RPMI7951 (cell line): ENCODE measurements at regions not wholly inside any gene's neighbourhood (a gene's known extent, or its start where the extent isn't known, plus 50 kb on each side); places are given as distances from the start of the nearest gene placed in this dataset.

Experiments used
- DNase-seq: peaks from one replicate; pipeline ENCODE4 v3.0.0-alpha.2; 2012; ENCODE audit warnings: low read depth

DNA sequence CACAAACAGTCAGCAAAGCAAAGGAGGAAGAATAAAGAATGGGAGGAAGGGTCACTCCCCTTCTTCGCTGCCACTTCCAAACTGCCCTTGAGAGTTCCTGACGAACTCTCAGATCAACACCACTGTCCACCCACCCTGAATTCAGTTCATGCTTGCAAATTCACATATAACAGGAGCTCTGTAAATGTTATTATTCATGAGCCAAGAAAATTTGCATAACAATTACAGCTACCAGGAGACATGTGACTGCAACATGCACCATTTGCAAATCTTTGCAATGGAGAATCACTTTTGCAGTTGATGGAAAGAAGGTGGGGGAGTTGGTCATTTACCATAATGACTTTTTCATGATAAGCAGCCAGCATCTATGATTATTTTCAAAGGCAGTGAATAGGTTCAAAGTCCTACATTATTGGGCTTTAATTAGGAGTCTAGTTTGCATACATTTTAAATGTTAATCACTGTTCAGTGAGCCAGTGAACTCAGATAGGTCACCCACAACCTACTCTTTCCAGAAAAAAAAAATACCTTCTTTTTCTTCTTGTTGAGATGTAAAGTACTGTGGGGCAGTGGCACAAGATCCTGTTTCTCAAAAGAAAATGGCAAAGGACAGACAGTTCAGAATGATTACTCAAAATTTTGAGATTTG, 149.7 kb downstream of the CAAP1 start:
- no peak for DNase-seq

DNA sequence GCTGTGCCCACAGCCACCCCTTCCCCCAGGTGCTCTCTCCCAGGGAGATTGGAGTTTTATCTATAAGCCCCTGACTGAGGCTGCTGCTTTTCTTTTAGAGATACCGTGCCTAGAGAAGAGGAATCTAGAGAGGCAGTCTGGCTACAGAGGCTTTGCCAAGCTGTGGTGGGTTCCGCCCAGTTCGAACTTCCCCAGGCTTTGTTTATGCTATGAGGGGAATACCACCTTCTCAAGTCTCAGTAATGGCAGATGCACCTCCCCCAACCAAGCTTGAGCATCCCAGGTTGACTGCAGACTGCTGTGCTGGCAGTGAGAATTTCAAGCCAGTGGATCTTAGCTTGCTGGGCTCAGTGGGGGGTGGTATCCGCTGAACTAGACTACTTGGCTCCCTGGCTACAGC, 157.4 kb downstream of the CAAP1 start:
- no peak for DNase-seq

DNA sequence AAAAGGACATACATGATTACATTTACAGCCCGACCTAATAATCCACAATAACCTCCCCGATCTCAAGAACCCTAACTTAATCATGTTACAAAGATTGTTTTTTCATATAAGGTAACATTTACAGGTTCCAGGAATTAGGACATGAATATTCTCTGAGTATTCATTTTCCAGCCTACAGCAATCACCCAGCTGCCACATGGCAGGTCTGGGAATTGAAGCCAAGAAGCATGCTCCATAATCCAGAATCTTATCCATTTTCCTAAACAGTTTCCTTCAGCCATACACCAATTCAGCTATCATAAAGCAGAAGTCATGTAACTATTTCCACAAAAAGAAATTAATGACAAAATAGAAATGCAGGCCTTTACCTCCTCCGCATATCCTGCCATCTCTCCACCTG, 163.4 kb downstream of the CAAP1 start:
- no peak for DNase-seq

DNA sequence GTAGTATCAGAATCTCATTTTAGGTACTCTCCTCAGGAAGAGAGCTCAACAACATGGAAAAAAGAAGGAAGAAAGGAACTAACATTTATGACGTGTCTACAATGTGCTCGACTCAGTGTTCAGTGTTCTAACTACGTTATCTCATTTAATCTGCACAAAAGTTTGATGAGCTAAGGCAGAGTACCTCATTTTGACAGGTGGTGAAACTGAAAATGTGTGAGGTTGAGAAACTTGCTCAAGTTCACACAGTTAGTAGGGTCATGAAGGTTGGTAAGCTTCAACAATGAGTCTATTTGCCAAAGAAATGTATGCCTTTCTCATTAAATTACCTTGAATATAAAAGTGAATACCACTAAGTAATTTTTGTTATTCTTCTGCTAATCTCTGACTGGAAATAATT, 165.1 kb downstream of the CAAP1 start:
- no peak for DNase-seq

DNA sequence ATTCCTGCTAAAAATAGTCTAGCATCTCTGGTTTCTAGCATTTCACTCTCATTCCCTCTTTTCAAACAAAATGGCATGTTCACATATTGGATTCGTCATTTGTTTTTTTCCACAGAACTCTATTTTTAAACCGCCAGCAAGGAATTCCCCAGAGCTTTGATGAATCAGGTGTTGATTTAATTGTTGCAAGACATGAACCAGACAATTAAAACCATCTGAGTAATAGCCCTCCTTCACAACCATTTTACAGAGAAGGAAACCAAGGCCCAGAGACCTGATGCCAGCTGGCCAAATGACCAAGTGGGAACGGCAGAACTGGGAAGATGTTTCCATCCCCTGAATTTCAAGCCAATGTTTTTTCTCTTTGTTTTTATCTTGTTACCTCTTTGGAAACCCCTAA, 167.0 kb downstream of the CAAP1 start:
- peak; percentile 50 for DNase-seq

DNA sequence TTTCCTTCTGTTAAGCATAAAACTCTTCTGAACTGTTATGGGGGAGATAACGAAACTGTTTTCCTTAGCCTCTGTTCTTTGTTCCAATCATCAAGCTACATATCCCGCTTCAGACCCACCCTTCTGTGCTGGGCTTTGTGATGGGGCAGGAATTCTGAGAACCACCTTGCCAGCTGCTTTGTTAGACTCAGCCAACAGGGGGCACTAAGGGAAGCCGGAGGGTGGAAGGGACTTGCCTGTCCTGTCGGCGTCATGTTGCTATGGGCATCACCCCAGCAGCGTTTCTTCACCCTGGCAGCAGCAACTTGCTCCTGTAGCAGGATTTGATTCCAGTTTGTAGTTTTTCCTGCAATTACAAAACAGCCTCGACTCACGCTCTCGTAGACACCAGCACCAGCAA, 169.1 kb downstream of the CAAP1 start:
- DNase-seq: peak; percentile 69

DNA sequence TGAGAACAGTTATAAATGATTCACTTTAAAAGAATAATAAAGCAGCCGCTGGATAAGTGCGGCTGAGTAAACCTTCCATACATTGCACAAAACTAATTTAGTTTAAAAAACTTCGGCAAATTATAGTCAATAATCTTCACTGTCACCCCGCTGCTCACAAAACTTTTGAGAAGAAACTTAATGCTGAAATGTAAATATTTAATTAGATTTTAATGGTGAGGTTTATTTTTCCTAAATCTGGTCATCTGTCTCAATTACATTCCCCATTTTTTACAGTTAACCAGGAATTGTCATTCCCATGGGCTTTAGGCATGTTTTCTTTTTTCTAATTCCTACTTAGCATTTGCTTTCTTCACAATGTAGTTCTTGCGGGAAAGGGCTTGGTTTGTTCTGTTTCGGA, 169.8 kb downstream of the CAAP1 start:
- no peak for DNase-seq

DNA sequence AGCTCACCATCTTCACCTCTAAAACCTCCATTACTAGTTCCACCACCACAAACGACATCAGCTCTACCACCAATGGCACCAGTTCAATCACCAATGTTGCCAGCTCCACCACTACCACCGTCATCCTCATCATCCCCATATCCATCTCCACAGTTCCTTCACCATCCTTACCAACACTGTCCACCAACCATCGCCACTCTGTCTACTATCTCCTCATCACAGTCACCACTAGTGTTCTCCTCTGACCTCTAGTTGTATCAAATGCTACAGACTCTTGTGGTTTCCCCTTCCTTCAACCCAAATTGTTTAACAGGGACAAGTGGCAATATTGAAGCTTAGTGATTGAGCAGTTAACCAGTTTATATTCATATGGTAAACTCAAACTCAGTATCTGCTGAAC, 182.6 kb downstream of the CAAP1 start:
- no peak for DNase-seq

DNA sequence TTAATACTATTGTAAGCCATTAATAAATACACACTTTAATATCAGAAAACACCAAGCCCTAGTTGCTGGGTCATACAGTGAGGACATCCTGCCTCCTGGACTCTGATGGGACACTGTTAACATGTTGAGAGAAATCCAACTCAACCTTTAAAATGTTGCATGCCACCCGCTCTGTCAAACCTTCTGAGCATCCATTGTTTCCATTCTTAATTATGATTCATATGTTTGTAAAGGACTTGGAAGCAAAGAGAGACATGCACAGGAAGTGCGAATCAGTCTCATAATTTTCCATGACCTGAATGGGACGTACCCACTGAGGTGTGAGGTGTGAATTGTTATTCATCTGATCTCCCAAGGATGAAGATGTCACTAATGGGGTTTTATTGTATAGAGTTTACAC, 186.4 kb downstream of the CAAP1 start:
- no peak for DNase-seq

DNA sequence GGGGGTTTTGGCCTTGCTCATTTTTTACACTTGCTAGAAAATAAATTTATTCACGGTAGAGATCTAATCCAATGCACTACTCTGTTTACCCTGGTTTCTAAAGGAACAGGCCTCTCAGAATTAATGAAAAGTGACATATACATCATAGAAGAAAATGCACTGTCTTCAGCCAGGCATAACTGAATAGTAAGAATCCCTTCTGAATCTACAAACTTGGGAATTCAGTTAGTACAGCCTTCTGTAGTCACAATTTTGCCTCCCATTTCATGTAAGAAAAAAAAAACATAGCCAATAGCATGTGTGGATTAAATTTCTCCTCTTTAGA, 197.3 kb downstream of the CAAP1 start:
- DNase-seq: no peak

DNA sequence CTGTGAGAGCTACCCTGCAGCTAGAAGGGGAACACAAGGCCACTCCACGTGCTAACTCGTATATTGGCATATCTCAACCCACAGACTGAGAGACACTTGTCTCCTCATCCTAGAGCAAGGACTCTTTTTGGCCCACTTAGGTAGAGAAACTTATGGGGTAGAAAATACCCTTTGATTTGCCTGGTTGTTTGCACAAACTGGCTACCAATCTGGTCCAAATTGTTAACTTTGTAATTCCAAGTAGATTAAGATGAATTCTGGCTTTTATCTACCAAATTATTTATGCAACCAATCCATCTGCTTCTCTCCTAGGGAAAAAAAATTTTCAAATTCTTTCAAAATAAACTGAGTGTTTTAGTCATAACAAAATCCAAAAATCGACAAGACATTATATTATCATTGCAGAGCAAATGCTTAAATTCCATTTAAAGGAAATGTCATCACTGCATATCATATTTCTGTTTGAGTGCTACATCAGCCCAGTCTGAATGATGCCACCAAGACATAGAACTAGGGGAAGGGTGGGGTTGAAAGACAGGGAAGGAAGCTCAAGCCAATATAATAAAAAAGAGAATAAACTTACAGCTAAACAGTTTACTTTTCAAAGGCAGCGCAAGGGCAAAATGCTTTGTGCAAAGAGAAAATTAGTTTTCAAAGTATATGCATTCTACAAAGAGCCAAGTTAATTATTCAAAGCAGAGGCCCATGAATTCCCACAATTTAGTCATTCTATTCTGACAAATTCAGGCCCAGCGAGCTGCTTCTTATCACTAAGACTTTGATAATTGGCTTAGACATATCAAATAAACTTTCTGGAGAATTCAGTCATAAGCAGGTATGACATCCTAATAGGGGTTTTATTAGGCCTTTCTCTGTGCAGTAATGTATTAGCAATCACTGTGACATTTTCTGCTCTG, 198.0 kb downstream of the CAAP1 start:
- DNase-seq: no peak

DNA sequence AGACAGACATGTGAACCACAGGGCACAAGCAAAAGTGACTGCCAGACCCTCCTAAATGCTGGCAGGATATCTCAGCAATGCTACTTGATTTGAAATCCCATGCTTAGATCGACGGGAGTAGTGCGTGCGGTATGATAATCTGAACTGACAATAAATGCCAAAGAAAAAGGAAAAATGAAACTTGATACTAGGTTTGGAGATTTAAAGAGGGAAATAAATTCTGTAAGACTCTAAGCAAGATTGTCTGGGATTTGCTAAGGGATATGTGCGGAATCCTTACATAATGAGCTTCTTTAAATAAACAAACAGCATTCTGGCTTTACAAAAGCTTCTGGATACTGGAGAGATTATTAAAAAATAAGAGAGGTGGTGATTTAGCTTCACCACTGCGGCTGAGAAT, 203.6 kb downstream of the CAAP1 start:
- no peak for DNase-seq

DNA sequence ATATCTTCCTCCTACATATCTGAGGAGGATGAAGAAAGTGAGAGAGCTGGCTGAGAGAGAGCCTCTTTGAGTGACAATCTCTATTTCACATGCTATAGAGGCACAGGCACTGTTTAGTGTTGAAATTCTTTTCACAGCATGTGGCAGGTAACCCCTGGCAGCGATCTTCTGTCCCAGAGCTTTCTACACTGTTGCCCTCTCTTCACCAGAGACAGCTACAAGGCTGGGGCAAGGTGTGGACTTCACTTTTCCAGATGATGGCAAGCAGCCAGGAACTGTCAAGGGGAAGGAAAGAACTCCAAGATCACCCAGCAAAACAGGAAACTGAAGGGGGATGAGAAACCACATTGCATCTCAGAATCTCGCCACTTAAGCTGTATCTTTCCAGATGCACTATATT, 205.2 kb downstream of the CAAP1 start:
- DNase-seq: peak; percentile 0

DNA sequence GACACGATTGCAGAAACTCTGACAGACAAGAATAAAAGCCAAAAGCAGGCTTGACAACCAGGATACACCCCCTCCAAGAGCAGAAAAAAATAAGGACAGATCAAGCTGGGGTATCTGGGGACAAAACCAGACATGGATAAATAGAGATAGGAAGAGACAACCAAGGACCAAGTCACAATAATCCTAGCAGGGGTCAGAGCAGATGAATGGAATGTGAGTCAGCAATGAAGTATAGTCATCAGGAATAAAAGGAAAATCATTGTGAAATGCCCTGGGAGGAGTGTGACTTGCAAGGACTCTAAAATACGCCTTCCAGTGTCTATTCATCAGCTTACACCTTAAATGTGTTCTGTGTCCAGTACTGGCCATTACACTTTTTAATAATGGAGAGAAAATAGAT, 206.8 kb downstream of the CAAP1 start:
- peak; percentile 9 for DNase-seq

DNA sequence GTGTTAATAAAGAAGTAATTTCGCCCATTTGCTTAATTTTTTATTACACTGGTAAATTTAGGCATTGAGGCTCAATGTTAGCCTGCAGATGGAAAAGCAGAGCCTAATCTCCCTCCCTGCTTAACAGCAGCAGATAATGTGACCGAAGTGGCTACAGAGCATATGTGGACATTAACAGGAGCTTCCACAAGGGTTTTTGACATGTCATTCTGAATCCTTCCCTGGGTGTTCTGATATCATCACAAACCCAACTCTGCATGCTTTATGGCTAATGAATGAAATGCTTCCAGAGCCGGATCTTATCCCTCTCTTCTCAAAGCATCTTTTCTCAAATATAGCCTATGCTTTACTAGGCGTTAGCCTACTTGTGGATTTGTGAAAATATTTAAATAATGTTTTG, 208.6 kb downstream of the CAAP1 start:
- no peak for DNase-seq

DNA sequence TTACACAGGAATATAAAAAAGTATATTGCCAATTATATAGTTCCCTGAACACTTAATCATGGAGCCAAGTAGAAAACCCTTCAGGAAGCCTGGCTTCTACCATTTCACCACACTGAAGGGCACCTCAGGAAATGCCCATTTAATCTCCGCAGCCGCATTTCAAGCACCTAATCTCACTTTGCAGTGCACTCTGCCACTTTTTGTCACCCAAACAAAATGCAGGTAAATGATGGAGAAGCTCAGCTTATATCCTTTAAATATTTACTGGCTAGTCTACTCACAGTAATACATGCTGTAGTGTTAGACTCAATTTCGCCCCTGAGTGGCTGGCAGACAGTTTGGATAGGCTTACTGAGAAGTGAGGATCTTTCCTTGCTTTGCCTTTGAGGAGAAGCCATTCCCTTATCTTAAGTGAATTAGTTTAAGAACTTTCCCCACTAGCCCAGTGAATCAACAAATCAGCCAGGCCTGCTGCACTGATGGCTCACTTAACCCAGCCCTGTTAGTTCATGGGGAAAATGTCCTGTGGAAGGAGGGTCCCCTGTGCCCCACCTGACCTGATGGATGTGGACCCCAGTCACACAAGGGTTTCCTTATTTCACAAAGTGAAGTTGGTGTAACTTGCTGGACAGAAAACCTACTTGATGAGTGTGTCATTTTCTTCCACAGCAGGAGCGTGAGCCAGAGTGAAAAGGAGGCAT, 209.7 kb downstream of the CAAP1 start:
- no peak for DNase-seq

DNA sequence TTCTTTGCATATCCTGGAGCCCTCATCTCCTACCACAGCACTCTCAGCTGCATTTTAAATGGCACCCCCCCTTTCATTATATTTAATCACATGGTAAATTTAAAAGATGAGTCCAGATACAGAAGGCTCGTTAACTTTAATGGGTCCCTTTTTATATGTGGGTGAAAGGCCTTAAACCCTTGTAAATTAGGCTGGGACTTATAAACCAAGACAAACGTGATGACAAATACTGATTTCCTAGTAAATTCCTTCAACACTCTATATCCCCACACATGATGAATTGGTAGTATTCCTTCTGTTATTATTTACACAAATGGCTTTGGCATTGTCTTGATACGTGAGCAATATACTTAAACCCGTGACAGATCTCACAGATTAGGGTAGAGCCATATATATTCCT, 210.6 kb downstream of the CAAP1 start:
- no peak for DNase-seq

DNA sequence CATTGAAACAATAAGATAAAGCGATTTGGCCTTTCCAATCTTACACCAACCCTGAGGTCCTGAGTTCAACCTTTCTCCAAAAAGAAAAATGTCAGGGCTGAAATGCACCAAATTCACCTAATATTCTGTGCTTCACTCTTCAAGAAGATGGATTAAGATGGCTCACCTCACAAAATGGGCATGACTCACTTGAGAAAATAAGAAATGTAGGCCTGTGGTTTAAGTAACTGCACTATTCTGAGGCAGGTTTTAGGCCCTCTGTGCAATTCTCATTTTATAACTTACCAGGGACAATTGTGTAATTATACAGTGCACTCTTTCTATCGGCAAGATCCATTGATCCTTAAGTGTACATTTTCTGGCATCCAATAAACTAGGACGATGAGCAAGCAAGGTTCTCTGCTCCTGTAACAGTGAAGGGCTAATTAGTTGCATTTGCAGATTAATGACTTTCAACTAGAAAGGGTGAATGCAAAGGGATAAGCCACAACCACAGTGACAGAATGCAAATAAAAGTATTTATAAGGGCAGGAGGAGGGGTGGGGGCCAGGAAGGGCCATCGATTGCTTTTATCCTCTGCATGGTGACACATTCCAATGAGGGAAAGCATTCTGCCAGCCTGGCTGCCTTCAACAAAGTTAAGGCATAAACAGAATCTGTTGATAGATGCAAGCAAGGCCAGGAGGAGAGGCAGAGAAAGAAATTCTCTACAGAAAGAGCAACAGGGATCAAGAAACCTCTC, 214.5 kb downstream of the CAAP1 start:
- no peak for DNase-seq

DNA sequence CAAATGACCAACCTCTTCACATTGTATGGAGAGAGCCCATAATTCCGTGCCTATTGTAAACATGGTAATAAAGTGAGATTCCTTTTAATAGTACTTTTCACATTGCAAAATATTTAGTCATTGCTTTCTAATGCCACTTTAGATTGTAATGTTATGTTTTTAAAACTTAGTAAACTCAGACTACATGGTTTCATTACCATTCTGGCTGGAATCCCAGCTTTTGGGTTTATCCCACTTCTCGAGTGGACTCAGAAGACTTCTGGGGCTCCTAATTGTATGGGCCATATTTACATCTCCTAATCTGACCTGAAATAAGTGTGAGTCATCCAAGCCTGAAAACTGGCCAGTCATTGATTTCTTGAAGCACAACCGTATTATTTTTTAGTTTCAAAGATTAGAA, 217.6 kb downstream of the CAAP1 start:
- DNase-seq: no peak

DNA sequence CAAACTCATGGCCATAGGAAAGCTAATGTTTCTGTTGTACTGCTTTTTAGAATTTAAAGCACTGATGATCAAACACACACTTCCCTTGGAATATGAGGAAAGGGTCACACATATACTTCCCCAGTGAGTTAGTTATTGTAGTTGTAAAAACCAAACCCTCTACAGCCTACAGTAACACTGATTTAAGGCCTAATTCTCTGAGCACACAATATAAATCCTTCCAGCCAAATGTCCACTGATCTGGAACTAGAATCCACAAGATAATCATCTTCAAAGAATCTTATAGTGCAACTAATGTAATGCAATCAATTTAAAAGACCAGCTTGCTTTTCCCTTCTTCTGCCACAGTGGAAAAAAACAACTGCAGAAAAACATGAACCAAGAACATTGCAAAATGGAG, 219.3 kb downstream of the CAAP1 start:
- no peak for DNase-seq

DNA sequence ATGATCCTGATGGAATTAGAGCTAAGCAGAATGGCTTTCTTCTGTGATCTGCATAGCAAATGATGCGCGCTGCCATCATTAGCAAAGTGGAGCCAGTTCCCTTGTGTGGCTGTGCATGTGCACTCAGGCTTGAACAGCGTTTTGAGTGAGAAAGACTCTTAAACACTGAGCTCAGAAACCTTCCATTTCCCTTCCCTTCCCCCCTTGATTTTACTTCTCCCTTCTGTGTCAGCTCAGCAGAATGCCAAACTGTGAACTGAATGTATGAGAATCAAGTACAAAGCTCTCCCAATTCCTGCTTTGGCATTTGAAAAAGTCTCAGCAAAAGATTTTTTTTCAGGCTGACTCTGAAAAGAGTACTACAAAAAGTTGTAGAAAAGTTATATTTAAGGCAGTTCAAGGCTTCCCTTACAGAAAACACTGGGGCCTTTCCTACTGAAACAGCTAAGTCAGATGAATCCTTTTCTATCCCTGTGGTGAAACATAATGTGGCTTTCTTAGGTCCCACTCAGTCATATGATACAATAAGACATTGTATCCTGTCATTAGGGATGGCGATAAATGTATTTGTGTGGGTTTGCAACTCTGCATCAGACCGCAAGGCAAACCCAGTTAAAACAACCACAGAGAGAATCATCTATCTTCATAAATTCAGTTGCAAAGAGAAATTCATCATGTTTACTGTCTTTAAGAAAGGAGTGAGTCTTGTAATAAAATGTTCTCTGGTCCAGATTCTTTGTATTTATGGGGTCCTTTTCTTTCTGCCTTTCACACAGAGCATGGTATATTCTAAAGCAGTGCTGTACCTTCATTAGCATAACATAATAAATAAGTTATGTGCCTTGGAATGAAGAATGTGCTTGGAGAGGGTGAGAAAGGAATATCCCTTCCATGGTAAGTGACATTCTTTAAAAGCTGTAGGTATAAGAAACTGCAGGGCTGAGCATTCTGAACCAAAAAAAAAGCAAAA, 222.6 kb downstream of the CAAP1 start:
- no peak for DNase-seq
